DOHH2 (cell line): ENCODE measurements at regions not wholly inside any gene's neighbourhood (a gene's known extent, or its start where the extent isn't known, plus 50 kb on each side); places are given as distances from the start of the nearest gene placed in this dataset.

Experiments
- H3F3A ChIP-seq: fragments of 200-600 bp; sonication (generic), shearing (Covaris generic); 2 replicates; pipeline ENCODE4 v1.6.0; 2016; ENCODE audit warnings: antibody characterized with exemption, mild to moderate bottlenecking; ENCODE audit not compliant: control insufficient read depth, insufficient read depth
- H3K27ac ChIP-seq: fragments of 200-600 bp; sonication (generic); 2 replicates; pipeline ENCODE4 v1.5.1; 2014; ENCODE audit warnings: low read depth, mild to moderate bottlenecking, low read length, moderate library complexity
- H3K27me3 ChIP-seq: fragments of 200-600 bp; sonication (generic); 2 replicates; pipeline ENCODE4 v1.6.1; 2014; ENCODE audit warnings: mild to moderate bottlenecking, low read length, mixed read lengths; ENCODE audit not compliant: control insufficient read depth
- H3K36me3 ChIP-seq: fragments of 200-600 bp; sonication (generic); 2 replicates; pipeline ENCODE4 v1.6.1; 2014; ENCODE audit warnings: mild to moderate bottlenecking, low read length, moderate library complexity, mixed read lengths; ENCODE audit not compliant: control insufficient read depth
- H3K4me1 ChIP-seq: fragments of 200-600 bp; sonication (generic); 2 replicates; pipeline ENCODE4 v1.6.1; 2014; ENCODE audit warnings: mild to moderate bottlenecking, low read length, mixed read lengths; ENCODE audit not compliant: control insufficient read depth
- H3K4me2 ChIP-seq: fragments of 200-600 bp; sonication (generic); 2 replicates; pipeline ENCODE4 v1.6.0; 2014; ENCODE audit warnings: mild to moderate bottlenecking, low read length, moderate library complexity
- H3K4me3 ChIP-seq: fragments of 200-600 bp; sonication (generic); 2 replicates; pipeline ENCODE4 v1.5.1; 2014; ENCODE audit warnings: mild to moderate bottlenecking, low read length, mixed read lengths
- H3K79me2 ChIP-seq: fragments of 200-600 bp; sonication (generic); 2 replicates; pipeline ENCODE4 v1.6.1; 2014; ENCODE audit warnings: mild to moderate bottlenecking, low read length, mixed read lengths; ENCODE audit not compliant: control insufficient read depth
- H3K9me2 ChIP-seq: fragments of 200-600 bp; sonication (generic); replicated peaks from 2 replicates; pipeline ENCODE4 v1.6.1; 2014; ENCODE audit warnings: mild to moderate bottlenecking, low read length, mixed read lengths; ENCODE audit not compliant: control insufficient read depth
- H3K9me3 ChIP-seq: fragments of 200-600 bp; sonication (generic); 2 replicates; pipeline ENCODE4 v1.6.1; 2014; ENCODE audit warnings: antibody characterized with exemption, low read length, mixed read lengths; ENCODE audit not compliant: control insufficient read depth, insufficient read depth
- H4K20me1 ChIP-seq: fragments of 200-600 bp; sonication (generic); 2 replicates; pipeline ENCODE4 v1.6.0; 2014; ENCODE audit warnings: low read depth, mild to moderate bottlenecking, antibody characterized with exemption, low read length, moderate library complexity; ENCODE audit not compliant: control insufficient read depth, insufficient read depth
- EZH2phosphoT487 ChIP-seq: fragments of 200-600 bp; sonication (generic); IDR thresholded peaks from 2 replicates; pipeline ENCODE4 v1.6.1; 2017; ENCODE audit warnings: borderline replicate concordance, mild to moderate bottlenecking, antibody characterized with exemption, low read length, moderate library complexity, mixed read lengths
- TF ChIP-seq, protein P1 (sequence below): fragments of 200-600 bp; sonication (generic); IDR thresholded peaks from one replicate; pipeline ENCODE4 v1.5.1; 2014; ENCODE audit warnings: antibody characterized with exemption, mild to moderate bottlenecking, low read depth, low read length; ENCODE audit not compliant: poor library complexity, severe bottlenecking

DNA sequence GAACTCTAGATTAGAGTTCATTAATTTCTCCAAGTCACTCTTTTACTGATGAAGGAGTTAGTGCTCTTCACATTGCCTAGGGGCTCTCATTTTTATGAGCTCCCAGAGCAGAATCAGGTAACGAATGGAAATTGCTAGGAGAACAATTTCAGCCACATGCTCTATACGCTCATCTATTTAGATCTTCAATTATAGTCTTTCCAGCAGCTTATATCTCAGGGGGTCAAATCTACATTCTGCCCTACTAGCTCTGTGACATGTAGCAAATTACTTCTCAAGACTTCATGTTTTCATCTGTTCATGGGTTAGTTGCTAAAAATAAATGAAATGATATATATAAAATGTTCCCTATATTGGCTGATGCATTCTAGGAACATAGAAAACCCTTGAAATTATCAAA, 183.6 kb downstream of the PLPP3 start:
- no peak for TF ChIP-seq EZH2phosphoT487
- TF ChIP-seq, protein P1, sequence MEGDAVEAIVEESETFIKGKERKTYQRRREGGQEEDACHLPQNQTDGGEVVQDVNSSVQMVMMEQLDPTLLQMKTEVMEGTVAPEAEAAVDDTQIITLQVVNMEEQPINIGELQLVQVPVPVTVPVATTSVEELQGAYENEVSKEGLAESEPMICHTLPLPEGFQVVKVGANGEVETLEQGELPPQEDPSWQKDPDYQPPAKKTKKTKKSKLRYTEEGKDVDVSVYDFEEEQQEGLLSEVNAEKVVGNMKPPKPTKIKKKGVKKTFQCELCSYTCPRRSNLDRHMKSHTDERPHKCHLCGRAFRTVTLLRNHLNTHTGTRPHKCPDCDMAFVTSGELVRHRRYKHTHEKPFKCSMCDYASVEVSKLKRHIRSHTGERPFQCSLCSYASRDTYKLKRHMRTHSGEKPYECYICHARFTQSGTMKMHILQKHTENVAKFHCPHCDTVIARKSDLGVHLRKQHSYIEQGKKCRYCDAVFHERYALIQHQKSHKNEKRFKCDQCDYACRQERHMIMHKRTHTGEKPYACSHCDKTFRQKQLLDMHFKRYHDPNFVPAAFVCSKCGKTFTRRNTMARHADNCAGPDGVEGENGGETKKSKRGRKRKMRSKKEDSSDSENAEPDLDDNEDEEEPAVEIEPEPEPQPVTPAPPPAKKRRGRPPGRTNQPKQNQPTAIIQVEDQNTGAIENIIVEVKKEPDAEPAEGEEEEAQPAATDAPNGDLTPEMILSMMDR = no peak
- Histone ChIP-seq H3F3A (no peaks in the 10 kb centered on the region), H3K9me3 (no peaks in the 10 kb centered on the region), H3K4me1 (peaks cover under 1% of the 10 kb centered on the region; the same call in 1 of the 2 replicates), H3K79me2 (no peaks in the 10 kb centered on the region), H3K9me2 (no peaks in the 10 kb centered on the region), H4K20me1 (no peaks in the 10 kb centered on the region), H3K4me3 (no peak overlapping the region), H3K27me3 (no peaks in the 10 kb centered on the region; the same call in 1 of the 2 replicates), H3K27ac (no peak overlapping the region), H3K36me3 (no peaks in the 10 kb centered on the region), H3K4me2 (no peak overlapping the region)

DNA sequence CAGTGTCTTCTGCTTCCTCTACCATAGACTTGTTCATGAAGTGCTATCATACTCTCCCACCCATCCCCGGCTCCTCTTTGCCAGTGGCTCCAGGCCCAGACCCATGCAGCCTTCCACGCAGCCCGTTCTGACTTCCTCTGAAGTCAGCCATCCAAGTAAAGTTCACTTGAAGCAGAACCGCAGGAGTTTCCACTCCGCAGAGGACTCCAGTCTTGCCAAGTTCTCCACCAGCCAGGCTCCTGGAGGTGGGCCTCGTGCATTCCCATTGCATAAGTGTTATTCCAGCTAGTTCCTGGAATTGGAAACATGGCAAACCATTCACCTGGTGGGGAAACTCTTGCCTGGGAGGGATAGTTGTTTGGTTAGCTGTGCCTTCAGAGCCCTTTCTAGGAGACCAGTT, 185.1 kb downstream of the PLPP3 start:
- Histone ChIP-seq H3K36me3 (no peaks in the 10 kb centered on the region), H3F3A (no peaks in the 10 kb centered on the region), H3K4me2 (no peak overlapping the region), H3K4me3 (no peak overlapping the region), H3K27me3 (no peaks in the 10 kb centered on the region; the same call in 1 of the 2 replicates), H3K9me3 (no peaks in the 10 kb centered on the region), H3K4me1 (no peaks in the 10 kb centered on the region), H3K9me2 (no peaks in the 10 kb centered on the region), H3K79me2 (no peaks in the 10 kb centered on the region), H3K27ac (no peak overlapping the region), H4K20me1 (no peaks in the 10 kb centered on the region)
- TF ChIP-seq EZH2phosphoT487 = no peak
- TF ChIP-seq, protein P1 = no peak

DNA sequence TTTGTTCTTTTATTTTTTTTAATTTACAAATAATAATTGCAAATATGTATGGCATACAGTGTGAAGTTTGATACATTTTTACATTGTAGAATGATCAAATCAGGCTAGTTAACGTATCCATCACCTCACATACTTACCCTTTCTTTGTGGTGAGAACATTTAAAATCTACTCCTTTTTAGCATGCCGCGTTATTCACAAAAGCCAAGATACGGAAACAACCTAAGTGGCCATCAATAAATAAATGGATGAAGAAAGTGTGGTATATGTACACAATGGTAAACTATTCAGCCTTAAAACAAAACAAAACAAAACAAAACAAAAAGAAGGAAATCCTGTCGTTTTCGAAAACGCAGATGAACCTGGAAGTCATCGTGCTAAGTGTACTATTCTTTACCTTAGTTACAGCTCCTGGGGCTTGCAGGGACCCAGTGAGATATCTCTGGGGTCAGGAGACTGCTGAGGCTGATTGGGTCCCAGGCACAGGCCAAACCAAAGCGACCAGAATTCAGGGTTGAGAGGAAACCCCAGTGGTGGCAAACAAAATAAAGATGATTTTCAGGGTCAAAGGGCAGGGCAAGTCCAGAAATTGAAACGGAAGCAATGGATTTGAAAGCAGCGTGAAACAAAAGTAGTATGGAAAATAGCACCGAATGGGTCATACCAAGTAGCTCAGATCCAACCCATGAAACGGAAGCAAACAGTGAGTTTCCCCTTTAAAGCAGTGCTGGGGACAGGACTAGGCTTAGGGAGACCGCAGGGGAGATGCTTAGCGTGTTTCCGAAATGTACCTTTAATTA, 188.2 kb downstream of the PLPP3 start:
- Histone ChIP-seq H3K27ac (no peak overlapping the region), H3K4me3 (no peak overlapping the region), H3K79me2 (no peaks in the 10 kb centered on the region), H3K4me1 (no peaks in the 10 kb centered on the region), H3K9me2 (no peaks in the 10 kb centered on the region), H3K27me3 (no peaks in the 10 kb centered on the region), H3K9me3 (no peaks in the 10 kb centered on the region), H3K36me3 (no peaks in the 10 kb centered on the region), H4K20me1 (no peaks in the 10 kb centered on the region), H3K4me2 (no peak overlapping the region), H3F3A (no peaks in the 10 kb centered on the region)
- TF ChIP-seq, protein P1 = no peak
- no peak for TF ChIP-seq EZH2phosphoT487
